GM23248 (cell line): ENCODE measurements at regions not wholly inside any gene's neighbourhood (a gene's known extent, or its start where the extent isn't known, plus 50 kb on each side); places are given as distances from the start of the nearest gene placed in this dataset.

Experiments
- EZH2 ChIP-seq: fragments of 200-600 bp; sonication (generic); IDR thresholded peaks from 2 replicates; pipeline ENCODE4 v1.6.1; 2018; ENCODE audit warnings: antibody characterized with exemption, mild to moderate bottlenecking; ENCODE audit not compliant: insufficient read depth, poor library complexity, severe bottlenecking
- EZH2phosphoT487 ChIP-seq: fragments of 200-600 bp; sonication (generic); IDR thresholded peaks from 2 replicates; pipeline ENCODE4 v1.6.1; 2018; ENCODE audit warnings: antibody characterized with exemption, moderate library complexity, mild to moderate bottlenecking, low read depth; ENCODE audit not compliant: insufficient read depth

GRCh38 chr1:168403140-168403539 lies 122.5 kb downstream of the TBX19 start:
- TF ChIP-seq EZH2, result no peak
- TF ChIP-seq EZH2phosphoT487, result no peak
